Skin epidermis (tissue), 12 donors: ENCODE measurements at regions not wholly inside any gene's neighbourhood (a gene's known extent, or its start where the extent isn't known, plus 50 kb on each side); places are given as distances from the start of the nearest gene placed in this dataset.

Experiments used
- H3K27ac ChIP-seq, 21 experiments: fragments of 200-600 bp; sonication (generic) in 11 of 21; one replicate each; pipeline ENCODE4 v1.5.0; 2020; ENCODE audit warnings: mild to moderate bottlenecking in 3 of 21, inconsistent platforms in 2 of 21, moderate library complexity in 2 of 21
- H3K4me3 ChIP-seq, 7 experiments: fragments of 200-600 bp; sonication (generic) in 2 of 7; one replicate each; pipeline ENCODE4 v1.5.0; 2020; ENCODE audit warnings: inconsistent platforms in 2 of 7, mild to moderate bottlenecking in 2 of 7, moderate library complexity in 1 of 7

DNA sequence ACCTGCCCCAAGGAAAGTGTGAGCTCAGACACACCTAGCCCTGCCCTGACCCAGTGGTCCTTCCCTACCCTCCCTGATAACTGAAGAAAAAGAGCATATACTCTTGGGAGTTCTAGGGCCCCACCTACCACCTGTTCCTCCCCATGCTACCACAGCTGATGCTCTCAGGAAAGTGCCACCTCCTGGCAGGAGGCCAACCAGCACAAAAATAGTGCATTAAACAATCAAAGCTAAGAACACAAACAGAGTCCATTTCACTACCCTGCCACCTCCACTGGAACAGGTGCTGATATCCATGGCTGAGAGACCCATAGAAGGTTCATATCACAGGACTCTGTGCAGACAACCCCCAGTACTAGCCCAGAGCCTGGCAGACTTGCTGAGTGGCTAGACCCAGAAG lies 288.6 kb upstream of the PHF14 start:
- Histone ChIP-seq H3K27ac (no peak overlapping the region), H3K4me3 (no peak overlapping the region)

- Histone ChIP-seq H3K4me3 (no peak overlapping the region), H3K27ac (no peak overlapping the region)
Observed at GRCh38 chr7:10688544-10688943, 285.1 kb upstream of the PHF14 start.

DNA sequence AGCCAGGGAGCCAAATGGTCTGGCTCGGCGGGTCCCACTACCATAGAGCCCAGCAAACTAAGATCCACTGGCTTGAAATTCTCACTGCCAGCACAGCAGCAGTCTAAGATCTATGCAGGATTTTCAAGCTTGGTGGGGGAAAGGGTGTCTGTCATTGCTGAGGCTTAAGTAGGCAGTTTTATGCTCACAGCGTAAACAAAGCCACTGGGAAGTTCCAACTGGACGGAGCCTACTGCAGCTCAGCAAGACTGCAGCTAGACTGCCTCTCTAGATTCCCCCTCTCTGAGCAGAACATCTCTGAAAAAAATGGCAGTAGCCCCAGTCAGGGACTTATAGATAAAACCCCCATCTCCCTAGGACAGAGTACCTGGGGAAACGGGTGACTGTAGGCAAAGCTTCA lies 277.6 kb upstream of the PHF14 start:
- no peak overlapping the region for H3K27ac ChIP-seq
- H3K4me3 ChIP-seq: no peak overlapping the region

DNA sequence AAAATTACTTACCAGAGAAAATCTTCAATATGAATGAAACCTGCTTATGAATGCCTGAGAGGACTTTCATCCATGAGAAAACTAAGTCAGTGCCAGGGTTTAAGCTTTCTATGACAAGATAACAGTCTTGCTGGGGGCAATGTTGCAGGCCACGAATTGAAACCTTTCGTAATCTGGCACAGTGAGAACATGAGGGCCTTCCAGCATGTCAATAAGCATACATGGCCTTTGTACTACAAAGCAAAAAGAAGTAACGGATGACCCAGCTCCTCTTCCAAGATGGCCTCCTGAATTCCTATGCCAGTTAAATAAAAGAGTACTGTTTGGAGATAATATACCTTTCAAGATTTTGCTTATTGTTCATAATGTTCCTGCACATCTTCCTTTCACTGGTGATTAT lies 270.6 kb upstream of the PHF14 start:
- H3K4me3 ChIP-seq: no peak overlapping the region
- no peak overlapping the region for H3K27ac ChIP-seq

- H3K27ac ChIP-seq: no peak overlapping the region
- no peak overlapping the region for H3K4me3 ChIP-seq
Observed at GRCh38 chr7:10703981-10704380, 269.7 kb upstream of the PHF14 start.

DNA sequence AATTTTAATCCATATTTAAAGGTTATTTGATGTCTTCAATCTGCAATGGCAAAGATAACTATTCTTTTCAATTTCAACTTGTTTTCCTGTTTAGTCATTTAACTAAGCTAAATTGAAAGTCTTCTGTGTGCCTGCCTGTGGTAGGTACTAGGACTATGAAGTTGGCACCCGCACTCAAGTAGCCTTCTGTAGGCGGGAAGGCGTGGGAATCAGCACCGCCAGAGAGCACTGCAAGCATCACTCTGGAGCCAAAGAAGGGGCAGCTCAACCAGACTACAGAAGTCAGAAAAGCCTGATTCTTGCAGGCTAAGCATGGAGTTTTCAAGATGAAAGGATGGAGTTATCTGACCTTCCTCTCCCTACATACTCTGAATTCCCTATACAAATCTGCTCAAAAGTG lies 269.0 kb upstream of the PHF14 start:
- Histone ChIP-seq H3K4me3 (no peak overlapping the region), H3K27ac (no peak overlapping the region)

DNA sequence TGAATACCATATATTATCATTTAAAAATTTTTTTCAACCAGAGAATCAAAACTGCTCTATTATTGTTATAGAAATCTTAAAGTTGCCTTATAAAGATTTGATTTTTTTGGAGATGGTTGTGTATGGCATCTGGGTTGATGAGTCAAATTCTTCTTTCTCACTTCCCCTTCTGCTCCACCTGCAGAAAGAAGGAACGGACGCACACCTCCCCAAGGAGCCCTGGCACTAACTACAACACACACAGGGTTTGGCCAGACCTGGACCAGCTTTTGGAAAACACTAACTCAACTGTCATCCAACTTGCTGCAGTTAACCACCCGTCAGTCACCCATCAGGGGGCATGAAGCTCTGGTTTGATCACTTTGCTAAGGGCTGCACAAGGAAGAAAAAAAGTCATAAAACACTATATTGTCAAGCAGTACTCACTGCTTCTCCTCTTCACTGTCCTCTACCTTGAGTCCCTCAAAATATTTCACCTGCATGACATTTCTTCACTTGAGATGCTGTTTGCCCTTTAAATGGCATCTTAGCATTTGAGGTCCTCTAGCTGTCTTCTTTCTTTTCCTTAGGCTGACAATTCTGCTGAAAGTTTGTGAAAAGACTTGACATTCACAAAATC lies 266.7 kb upstream of the PHF14 start:
- no peak overlapping the region for H3K27ac ChIP-seq
- H3K4me3 ChIP-seq: no peak overlapping the region

- Histone ChIP-seq H3K4me3 (no peak overlapping the region), H3K27ac (no peak overlapping the region)
Observed at GRCh38 chr7:10707519-10707918, 266.2 kb upstream of the PHF14 start.

DNA sequence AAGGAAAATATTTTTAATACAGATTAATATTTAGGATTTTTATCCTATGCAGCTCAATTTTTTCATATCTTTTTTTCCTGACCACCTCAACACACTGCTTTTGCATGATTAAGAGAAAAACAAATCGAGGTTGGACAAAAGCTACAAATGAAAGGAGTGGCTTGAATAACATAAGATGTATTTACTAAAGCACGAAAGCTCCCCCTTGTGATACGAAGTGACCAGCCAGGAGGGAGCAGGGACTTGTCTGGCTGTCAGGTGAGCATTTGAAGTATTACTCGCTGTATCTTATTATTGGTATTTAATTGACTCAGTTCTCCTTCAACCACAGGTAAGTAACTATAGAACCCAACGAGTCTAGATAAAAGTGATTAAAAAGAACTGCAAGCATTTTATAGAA lies 265.2 kb upstream of the PHF14 start:
- no peak overlapping the region for H3K4me3 ChIP-seq
- H3K27ac ChIP-seq: no peak overlapping the region

DNA sequence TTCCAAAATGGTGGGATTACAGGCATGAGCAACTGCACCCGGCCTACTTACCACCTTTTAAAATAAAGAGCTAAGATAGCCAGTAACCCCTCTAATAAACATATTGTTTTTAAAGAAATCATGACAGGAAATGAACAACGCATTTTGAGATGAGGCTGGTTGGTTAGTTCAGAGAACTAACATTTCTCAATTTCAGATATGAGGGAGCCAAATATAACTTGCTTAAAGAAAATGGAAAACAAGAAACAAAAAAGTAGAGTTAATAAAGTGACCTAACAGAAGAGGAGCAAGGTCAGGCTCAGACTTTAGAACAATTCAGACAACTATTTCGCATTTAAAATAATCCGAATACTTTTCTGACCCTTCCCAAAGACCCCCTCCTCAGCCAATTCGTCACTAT lies 254.9 kb upstream of the PHF14 start:
- Histone ChIP-seq H3K27ac (no peak overlapping the region), H3K4me3 (no peak overlapping the region)

DNA sequence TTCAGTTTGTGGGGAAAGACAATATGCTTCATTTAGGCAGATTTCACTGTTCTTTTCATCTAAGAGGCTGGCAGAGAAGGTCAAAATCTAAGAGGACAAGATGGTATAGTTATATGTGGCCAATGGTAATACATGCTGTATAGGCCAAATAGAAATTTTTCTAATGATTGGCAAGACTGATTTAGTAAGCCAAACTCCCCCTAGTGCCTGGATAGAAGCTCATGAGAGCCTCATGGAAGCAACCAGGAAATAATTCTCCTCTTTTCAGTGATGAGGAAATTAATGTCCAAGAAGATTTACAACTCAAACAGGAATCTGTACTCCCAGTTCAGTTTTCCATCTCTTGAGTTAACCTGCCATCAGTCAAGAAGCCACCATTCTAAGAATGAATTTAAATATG lies 253.6 kb upstream of the PHF14 start:
- no peak overlapping the region for H3K4me3 ChIP-seq
- H3K27ac ChIP-seq: no peak overlapping the region

DNA sequence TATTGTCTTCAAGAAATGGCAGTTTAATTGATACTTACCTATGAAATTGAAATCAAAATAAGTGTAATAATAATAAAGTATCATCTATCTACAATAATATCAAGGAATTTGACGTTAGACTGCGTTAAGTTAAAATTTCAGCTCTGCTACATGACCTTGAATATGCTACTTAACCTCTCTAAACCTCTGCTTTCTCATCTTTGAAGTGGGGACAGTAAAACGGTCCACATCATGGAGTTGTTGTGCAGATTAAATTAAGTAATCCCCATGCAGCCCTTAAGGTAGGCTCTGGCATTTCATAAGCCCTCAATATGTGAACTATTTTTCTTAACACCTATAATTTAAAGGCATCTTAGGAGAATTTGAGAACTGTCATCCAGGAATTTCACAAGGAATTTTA lies 252.4 kb upstream of the PHF14 start:
- Histone ChIP-seq H3K27ac (no peak overlapping the region), H3K4me3 (no peak overlapping the region)

GRCh38 chr7:10723832-10724231 lies 249.8 kb upstream of the PHF14 start:
- Histone ChIP-seq H3K27ac (no peak overlapping the region), H3K4me3 (no peak overlapping the region)

DNA sequence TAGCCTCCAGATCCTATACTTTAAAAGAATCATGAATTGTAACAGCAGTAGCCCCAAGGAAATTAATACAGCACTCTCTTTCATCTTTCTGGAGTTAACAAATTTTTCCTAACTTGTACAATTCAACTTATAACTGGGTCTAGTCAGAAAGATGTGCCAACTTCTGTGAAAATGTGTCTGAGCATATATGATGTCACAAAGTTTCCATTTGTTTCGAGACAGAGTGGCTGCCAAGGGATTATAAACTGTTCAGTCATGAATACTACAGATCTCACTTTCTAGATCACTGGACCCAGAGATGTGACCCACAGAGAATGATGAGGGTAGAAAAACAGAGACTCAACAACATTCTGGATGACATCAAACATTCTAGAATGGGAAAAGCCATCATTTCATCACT lies 249.2 kb upstream of the PHF14 start:
- H3K4me3 ChIP-seq: no peak overlapping the region
- no peak overlapping the region for H3K27ac ChIP-seq

GRCh38 chr7:10727636-10728035 lies 246.0 kb upstream of the PHF14 start:
- no peak overlapping the region for H3K4me3 ChIP-seq
- H3K27ac ChIP-seq: no peak overlapping the region

DNA sequence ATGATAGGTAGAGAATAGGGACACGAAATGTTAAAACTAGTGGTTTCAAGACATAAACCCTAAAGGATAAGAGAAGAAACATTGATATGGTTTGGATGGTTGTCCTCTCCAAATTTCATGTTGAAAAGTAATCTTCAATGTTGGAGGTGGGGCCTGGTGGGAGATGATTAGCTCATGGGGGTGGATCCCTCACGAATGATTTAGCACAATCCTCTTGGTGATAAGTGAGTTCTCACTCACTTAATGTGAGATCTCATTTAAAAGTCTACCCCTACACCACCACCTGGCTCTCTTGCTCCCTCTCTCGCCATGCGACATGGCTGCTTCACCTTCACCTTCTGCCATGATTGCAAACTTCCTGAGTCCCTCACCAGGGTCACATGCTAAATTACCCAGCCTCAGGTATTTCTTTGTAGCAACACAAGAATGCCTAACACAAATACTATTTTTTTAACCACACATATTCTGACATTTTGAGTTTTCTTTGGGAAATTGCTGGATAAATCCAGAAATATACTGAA lies 242.4 kb upstream of the PHF14 start:
- no peak overlapping the region for H3K27ac ChIP-seq
- H3K4me3 ChIP-seq: no peak overlapping the region

- Histone ChIP-seq H3K4me3 (no peak overlapping the region), H3K27ac (no peak overlapping the region)
Observed at GRCh38 chr7:10733747-10734146, 239.9 kb upstream of the PHF14 start.

GRCh38 chr7:10734595-10734994 lies 239.1 kb upstream of the PHF14 start:
- H3K4me3 ChIP-seq: no peak overlapping the region
- no peak overlapping the region for H3K27ac ChIP-seq

DNA sequence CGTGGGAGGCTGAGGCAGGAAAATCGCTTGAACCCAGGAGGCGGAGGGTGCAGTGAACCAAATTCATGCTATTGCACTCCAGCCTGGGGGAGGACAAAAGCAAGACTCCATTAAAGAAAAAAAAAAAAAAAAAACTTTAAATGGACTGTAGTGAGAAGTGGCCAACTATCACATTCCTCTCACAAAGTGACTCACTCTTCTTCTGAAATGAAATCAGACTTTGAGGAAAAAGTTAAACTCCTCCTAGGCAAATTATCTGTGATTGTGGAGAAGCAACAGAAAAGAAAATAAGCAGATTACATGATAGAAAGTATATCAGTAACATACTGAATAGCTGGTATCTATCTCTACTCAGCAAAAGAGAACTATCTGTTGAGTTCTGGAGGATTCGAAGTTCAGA lies 234.3 kb upstream of the PHF14 start:
- H3K27ac ChIP-seq: no peak overlapping the region
- no peak overlapping the region for H3K4me3 ChIP-seq

- H3K4me3 ChIP-seq: no peak overlapping the region
Observed at GRCh38 chr7:10740805-10741204, 232.9 kb upstream of the PHF14 start.

GRCh38 chr7:10756981-10757380 lies 216.7 kb upstream of the PHF14 start:
- Histone ChIP-seq H3K4me3 (no peak overlapping the region), H3K27ac (no peak overlapping the region)

More at GRCh38 chr7:10740805-10741204, 232.9 kb upstream of the PHF14 start:
- H3K27ac ChIP-seq: no peak overlapping the region

GRCh38 chr7:10759120-10759519 lies 214.6 kb upstream of the PHF14 start:
- Histone ChIP-seq H3K4me3 (no peak overlapping the region), H3K27ac (no peak overlapping the region)
